Esophagus muscularis mucosa (tissue), 3 donors: ENCODE measurements at regions not wholly inside any gene's neighbourhood (a gene's known extent, or its start where the extent isn't known, plus 50 kb on each side); places are given as distances from the start of the nearest gene placed in this dataset.

Experiments
- POLR2A ChIP-seq: fragments of 450-650 bp; IDR thresholded peaks from one replicate; pipeline ENCODE4 v1.6.1; 2017; ENCODE audit warnings: antibody characterized with exemption, moderate library complexity, mild to moderate bottlenecking, low read depth
- POLR2AphosphoS5 ChIP-seq, 2 donors: sonication (generic); formaldehyde crosslinking; IDR thresholded peaks; one replicate each; pipeline ENCODE4 v1.6.1; 2017; ENCODE audit warnings: antibody characterized with exemption in 2 of 2
- TF ChIP-seq, protein P1 (sequence below), 3 experiments: fragments of 200-600 bp in 2 of 3; fragments of 450-650 bp in 1 of 3; sonication (generic) in 2 of 3; IDR thresholded peaks; one replicate each; pipeline ENCODE4 v1.5.1; 2017 to 2019; ENCODE audit warnings: antibody characterized with exemption in 3 of 3, mild to moderate bottlenecking in 2 of 3, moderate library complexity in 1 of 3

DNA sequence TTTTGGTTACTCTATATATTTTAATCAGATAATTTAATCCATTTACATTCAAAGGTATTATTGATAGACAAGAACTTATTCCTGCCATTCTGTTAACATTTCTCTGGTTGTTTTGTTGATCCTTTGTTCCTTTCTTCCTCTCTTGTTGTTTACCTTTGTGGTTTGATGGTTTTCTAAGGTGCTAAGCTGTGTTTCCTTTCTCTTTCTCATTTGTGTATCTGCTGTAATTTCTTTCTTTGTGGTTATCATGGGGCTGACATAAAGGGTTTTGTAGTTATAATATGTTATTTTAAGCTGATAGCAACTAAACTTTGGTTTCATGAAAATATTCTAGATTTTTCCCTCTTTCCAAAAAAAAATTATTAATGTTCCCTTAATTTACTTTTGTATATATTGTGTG, 179.2 kb downstream of the NDUFA10 start:
- TF ChIP-seq, protein P1, sequence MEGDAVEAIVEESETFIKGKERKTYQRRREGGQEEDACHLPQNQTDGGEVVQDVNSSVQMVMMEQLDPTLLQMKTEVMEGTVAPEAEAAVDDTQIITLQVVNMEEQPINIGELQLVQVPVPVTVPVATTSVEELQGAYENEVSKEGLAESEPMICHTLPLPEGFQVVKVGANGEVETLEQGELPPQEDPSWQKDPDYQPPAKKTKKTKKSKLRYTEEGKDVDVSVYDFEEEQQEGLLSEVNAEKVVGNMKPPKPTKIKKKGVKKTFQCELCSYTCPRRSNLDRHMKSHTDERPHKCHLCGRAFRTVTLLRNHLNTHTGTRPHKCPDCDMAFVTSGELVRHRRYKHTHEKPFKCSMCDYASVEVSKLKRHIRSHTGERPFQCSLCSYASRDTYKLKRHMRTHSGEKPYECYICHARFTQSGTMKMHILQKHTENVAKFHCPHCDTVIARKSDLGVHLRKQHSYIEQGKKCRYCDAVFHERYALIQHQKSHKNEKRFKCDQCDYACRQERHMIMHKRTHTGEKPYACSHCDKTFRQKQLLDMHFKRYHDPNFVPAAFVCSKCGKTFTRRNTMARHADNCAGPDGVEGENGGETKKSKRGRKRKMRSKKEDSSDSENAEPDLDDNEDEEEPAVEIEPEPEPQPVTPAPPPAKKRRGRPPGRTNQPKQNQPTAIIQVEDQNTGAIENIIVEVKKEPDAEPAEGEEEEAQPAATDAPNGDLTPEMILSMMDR (IDR thresholded peaks at IDR 0.05), result no peak
- TF ChIP-seq POLR2A (no peak), POLR2AphosphoS5 (IDR thresholded peaks at IDR 0.05) (no peak)
